ENCODE measurements at regions not wholly inside any gene's neighbourhood (a gene's known extent, or its start where the extent isn't known, plus 50 kb on each side); places are given as distances from the start of the nearest gene placed in this dataset.

DNA sequence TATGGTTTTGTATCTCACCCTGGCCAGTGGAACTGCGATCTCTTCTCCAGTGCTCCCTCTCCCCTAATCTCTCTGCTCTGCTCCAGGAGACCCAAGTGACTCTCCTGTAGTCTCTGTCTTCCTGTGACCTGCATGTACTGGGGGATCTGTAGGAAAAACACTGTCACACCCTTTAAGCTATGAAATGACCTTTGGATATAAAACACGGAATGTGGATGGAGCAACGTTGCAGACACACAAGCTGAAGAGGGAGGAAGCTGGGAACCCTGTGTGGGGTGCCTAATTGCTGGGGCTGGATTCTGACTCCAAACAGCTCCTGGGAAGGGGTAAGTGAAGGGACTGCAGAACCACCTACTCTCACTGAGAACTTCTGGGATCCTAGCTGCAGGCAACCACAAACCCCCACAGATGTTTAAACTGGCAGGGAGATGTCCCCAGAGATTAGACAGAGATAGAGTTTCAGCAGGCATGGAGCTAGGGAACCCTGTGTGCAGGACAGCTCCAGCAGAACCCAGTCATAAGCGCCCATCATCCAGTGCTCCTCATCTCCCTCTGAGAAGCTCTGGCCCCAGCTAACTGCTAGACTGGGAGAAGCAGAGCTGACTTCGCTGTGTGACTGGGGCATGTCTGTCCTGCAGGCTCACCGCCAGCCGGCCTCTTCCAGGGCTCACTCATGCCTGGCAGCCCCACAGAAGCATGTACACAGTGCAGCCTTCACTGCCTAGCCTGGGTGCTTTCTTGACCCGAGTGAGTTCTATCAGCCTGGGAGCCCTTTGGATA, 482.7 kb upstream of the SETBP1 start:
- peaks cover 5% of the 10 kb centered on the region for H3K9me3 Mint-ChIP-seq
- CTCF ChIA-PET, result interaction anchor here (0.8 kb wide), 1 partner anchor 30 kb away, joined by 3 read pairs; no protein-coding TSS in a partner anchor
- no peak for DNase-seq (ENCODE audit: low spot score)
- no peaks in the 10 kb centered on the region for H3K36me3 Mint-ChIP-seq
- no peak overlapping the region for H3K4me3 Mint-ChIP-seq
- H3K27me3 Mint-ChIP-seq (ENCODE audit: low read depth), result no peaks in the 10 kb centered on the region
- ATAC-seq, result no peak
- TF ChIP-seq ZNF263 (CRISPR knock-in tag; IDR thresholded peaks at IDR 0.05; ENCODE audit: low read depth), result no peak
- no peaks in the 10 kb centered on the region for H3K4me1 Mint-ChIP-seq
- POLR2A ChIA-PET, result no interaction called here
- no peak overlapping the region for H3K27ac Mint-ChIP-seq

DNA sequence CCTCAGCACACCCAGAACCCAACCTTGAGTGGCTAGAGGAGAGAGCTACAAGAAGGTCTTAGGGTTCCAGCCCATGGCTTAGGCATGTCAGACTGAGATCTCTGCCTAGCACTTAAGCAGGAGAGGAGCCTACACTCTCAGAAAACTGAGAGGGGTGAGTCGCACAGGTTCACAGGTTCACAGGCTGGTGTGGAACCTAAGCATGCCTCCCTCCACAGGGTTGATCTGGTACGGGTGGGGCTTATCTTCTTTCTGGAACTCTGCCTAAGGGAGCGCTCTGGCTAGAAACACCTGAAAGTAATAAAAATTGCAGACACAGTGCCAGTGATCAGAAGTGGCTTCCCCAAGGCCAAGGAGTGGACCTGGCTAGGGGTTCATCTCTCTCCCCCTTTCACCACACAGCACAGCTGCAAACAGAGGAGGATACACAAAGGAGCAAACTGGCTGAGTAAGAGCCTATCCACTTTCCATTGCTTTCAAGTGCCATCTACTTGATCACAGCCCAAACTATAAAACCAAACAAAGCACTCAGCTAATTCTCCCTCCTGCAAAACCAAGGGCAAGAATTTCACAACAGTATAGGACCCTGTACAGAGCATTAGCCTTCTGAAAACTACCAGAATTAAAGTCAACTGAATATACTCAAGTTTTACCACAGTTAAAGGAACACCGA, 481.9 kb upstream of the SETBP1 start:
- DNase-seq (ENCODE audit: low spot score) (no peak), ATAC-seq (no peak)
- POLR2A ChIA-PET, result no interaction called here
- peaks cover 10% of the 10 kb centered on the region for H3K9me3 Mint-ChIP-seq
- H3K36me3 Mint-ChIP-seq, result no peaks in the 10 kb centered on the region
- no peak overlapping the region for H3K27ac Mint-ChIP-seq
- H3K4me1 Mint-ChIP-seq, result no peaks in the 10 kb centered on the region
- H3K4me3 Mint-ChIP-seq, result no peak overlapping the region
- CTCF ChIA-PET, result interaction anchor here (0.8 kb wide), 1 partner anchor 29 kb away, joined by 3 read pairs; no protein-coding TSS in a partner anchor
- TF ChIP-seq ZNF396 (CRISPR knock-in tag; IDR thresholded peaks at IDR 0.05; ENCODE audit: borderline replicate concordance) (no peak), SOX15 (CRISPR knock-in tag; IDR thresholded peaks at IDR 0.05) (no peak), ATF6 (CRISPR knock-in tag; IDR thresholded peaks at IDR 0.05) (no peak), EMX1 (CRISPR knock-in tag; IDR thresholded peaks at IDR 0.05) (no peak), ELF4 (CRISPR knock-in tag; IDR thresholded peaks at IDR 0.05; ENCODE audit: low read depth) (no peak), ZNF263 (CRISPR knock-in tag; IDR thresholded peaks at IDR 0.05; ENCODE audit: low read depth) (no peak), GABPB1 (CRISPR knock-in tag; IDR thresholded peaks at IDR 0.05) (no peak), NFE2L1 (CRISPR knock-in tag; IDR thresholded peaks at IDR 0.05) (no peak), KAT7 (CRISPR knock-in tag; IDR thresholded peaks at IDR 0.05; ENCODE audit: borderline replicate concordance) (no peak), E2F1 (CRISPR knock-in tag; IDR thresholded peaks at IDR 0.05) (no peak), MYBL2 (CRISPR knock-in tag; IDR thresholded peaks at IDR 0.05) (no peak), ZNF671 (CRISPR knock-in tag; IDR thresholded peaks at IDR 0.05) (no peak), NFATC4 (CRISPR knock-in tag; IDR thresholded peaks at IDR 0.05) (no peak), ATF1 (CRISPR knock-in tag; IDR thresholded peaks at IDR 0.05) (no peak), ZNF281 (CRISPR knock-in tag; IDR thresholded peaks at IDR 0.05) (no peak)
- TF ChIP-seq, protein P1, sequence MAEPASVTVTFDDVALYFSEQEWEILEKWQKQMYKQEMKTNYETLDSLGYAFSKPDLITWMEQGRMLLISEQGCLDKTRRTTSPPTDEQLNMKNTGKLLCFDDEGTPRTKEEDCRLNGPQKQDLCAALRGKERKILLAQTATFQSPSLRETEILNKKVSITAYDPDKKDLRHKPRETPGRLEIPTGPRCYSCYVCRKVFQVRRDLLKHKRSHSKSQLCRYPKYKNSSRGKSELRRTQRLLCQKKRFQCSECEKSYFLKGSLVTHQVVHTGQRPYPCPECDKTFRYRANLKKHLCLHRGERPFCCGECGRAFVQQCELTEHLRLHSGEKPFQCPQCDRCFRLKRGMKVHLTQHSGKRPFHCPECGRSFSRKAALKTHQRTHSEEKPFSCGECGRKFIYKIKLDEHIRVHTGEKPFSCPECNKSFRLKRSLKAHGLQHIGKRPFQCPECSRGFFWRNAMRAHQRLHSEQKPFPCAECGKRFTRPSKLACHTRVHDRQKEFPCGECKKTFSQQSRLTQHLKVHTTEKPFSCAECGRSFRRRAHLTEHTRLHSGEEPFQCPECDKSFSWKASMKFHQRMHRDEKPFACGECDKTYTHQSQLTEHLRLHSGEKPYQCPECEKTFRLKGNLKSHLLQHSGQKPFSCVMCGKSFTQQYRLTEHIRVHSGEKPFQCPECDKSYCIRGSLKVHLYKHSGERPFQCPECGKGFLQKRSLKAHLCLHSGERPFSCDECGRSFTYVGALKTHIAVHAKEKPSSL (CRISPR knock-in tag; conservative IDR thresholded peaks at IDR 0.05), result no peak
- TF ChIP-seq, protein P2, sequence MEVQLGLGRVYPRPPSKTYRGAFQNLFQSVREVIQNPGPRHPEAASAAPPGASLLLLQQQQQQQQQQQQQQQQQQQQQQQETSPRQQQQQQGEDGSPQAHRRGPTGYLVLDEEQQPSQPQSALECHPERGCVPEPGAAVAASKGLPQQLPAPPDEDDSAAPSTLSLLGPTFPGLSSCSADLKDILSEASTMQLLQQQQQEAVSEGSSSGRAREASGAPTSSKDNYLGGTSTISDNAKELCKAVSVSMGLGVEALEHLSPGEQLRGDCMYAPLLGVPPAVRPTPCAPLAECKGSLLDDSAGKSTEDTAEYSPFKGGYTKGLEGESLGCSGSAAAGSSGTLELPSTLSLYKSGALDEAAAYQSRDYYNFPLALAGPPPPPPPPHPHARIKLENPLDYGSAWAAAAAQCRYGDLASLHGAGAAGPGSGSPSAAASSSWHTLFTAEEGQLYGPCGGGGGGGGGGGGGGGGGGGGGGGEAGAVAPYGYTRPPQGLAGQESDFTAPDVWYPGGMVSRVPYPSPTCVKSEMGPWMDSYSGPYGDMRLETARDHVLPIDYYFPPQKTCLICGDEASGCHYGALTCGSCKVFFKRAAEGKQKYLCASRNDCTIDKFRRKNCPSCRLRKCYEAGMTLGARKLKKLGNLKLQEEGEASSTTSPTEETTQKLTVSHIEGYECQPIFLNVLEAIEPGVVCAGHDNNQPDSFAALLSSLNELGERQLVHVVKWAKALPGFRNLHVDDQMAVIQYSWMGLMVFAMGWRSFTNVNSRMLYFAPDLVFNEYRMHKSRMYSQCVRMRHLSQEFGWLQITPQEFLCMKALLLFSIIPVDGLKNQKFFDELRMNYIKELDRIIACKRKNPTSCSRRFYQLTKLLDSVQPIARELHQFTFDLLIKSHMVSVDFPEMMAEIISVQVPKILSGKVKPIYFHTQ (CRISPR knock-in tag; IDR thresholded peaks at IDR 0.05), result no peak
- TF ChIP-seq, protein P3, sequence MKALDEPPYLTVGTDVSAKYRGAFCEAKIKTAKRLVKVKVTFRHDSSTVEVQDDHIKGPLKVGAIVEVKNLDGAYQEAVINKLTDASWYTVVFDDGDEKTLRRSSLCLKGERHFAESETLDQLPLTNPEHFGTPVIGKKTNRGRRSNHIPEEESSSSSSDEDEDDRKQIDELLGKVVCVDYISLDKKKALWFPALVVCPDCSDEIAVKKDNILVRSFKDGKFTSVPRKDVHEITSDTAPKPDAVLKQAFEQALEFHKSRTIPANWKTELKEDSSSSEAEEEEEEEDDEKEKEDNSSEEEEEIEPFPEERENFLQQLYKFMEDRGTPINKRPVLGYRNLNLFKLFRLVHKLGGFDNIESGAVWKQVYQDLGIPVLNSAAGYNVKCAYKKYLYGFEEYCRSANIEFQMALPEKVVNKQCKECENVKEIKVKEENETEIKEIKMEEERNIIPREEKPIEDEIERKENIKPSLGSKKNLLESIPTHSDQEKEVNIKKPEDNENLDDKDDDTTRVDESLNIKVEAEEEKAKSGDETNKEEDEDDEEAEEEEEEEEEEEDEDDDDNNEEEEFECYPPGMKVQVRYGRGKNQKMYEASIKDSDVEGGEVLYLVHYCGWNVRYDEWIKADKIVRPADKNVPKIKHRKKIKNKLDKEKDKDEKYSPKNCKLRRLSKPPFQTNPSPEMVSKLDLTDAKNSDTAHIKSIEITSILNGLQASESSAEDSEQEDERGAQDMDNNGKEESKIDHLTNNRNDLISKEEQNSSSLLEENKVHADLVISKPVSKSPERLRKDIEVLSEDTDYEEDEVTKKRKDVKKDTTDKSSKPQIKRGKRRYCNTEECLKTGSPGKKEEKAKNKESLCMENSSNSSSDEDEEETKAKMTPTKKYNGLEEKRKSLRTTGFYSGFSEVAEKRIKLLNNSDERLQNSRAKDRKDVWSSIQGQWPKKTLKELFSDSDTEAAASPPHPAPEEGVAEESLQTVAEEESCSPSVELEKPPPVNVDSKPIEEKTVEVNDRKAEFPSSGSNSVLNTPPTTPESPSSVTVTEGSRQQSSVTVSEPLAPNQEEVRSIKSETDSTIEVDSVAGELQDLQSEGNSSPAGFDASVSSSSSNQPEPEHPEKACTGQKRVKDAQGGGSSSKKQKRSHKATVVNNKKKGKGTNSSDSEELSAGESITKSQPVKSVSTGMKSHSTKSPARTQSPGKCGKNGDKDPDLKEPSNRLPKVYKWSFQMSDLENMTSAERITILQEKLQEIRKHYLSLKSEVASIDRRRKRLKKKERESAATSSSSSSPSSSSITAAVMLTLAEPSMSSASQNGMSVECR (CRISPR knock-in tag; IDR thresholded peaks at IDR 0.05; ENCODE audit: borderline replicate concordance), result no peak
- no peaks in the 10 kb centered on the region for H3K27me3 Mint-ChIP-seq (ENCODE audit: low read depth)
